Neural progenitor cell (in vitro differentiated cells): ENCODE measurements at regions not wholly inside any gene's neighbourhood (a gene's known extent, or its start where the extent isn't known, plus 50 kb on each side); places are given as distances from the start of the nearest gene placed in this dataset.
A peak's percentile ranks its signal among the peaks of the same experiment; 100 is the strongest.

ENCODE experiments used
- DNase-seq: peaks from one replicate; pipeline ENCODE4 v3.0.0-alpha.2; 2016; ENCODE audit warnings: low spot score
- H2AFZ ChIP-seq: fragments of 200-600 bp; sonication (generic); replicated peaks from 2 replicates; pipeline ENCODE4 v1.6.1; 2016; ENCODE audit warnings: antibody characterized with exemption
- H3F3A ChIP-seq: fragments of 200-600 bp; sonication (generic); 2 replicates; pipeline ENCODE4 v1.6.1; 2016; ENCODE audit warnings: antibody characterized with exemption, low read depth
- H3K27ac ChIP-seq: fragments of 200-600 bp; sonication (generic); 2 replicates; pipeline ENCODE4 v1.5.1; 2016; ENCODE audit warnings: mild to moderate bottlenecking
- H3K27me3 ChIP-seq: fragments of 200-600 bp; sonication (generic); 2 replicates; pipeline ENCODE4 v1.6.1; 2016; ENCODE audit warnings: mild to moderate bottlenecking, moderate library complexity
- H3K36me3 ChIP-seq: fragments of 200-600 bp; sonication (generic); 2 replicates; pipeline ENCODE4 v1.5.1; 2016
- H3K4me1 ChIP-seq: fragments of 200-600 bp; sonication (generic); 2 replicates; pipeline ENCODE4 v1.6.1; 2016; ENCODE audit warnings: mixed run types
- H3K4me2 ChIP-seq: fragments of 200-600 bp; sonication (generic); 2 replicates; pipeline ENCODE4 v1.6.1; 2016
- H3K4me3 ChIP-seq: fragments of 200-600 bp; sonication (generic); 2 replicates; pipeline ENCODE4 v1.5.1; 2016
- H3K79me2 ChIP-seq: fragments of 200-600 bp; sonication (generic); 2 replicates; pipeline ENCODE4 v1.6.1; 2016; ENCODE audit warnings: low read depth
- H3K9ac ChIP-seq: fragments of 200-600 bp; sonication (generic); 2 replicates; pipeline ENCODE4 v1.6.1; 2016
- H3K9me3 ChIP-seq: fragments of 200-600 bp; sonication (generic); 2 replicates; pipeline ENCODE4 v1.5.1; 2016; ENCODE audit warnings: low read depth
- H4K20me1 ChIP-seq: fragments of 200-600 bp; sonication (generic); 2 replicates; pipeline ENCODE4 v1.6.1; 2016; ENCODE audit warnings: low read depth
- H3K27ac Mint-ChIP-seq: 3 replicates; pipeline ENCODE4 v1.8.0; 2021; ENCODE audit warnings: mixed read lengths
- H3K27me3 Mint-ChIP-seq: 2 replicates; pipeline ENCODE4 v1.8.0; 2022; ENCODE audit warnings: low read depth, mild to moderate bottlenecking, inconsistent platforms, moderate library complexity, mixed read lengths; ENCODE audit not compliant: insufficient read depth
- H3K36me3 Mint-ChIP-seq: 3 replicates; pipeline ENCODE4 v1.8.0; 2021; ENCODE audit warnings: mixed read lengths
- H3K4me1 Mint-ChIP-seq: 3 replicates; pipeline ENCODE4 v1.8.0; 2021; ENCODE audit warnings: mixed read lengths
- H3K4me3 Mint-ChIP-seq: 3 replicates; pipeline ENCODE4 v1.8.0; 2021; ENCODE audit warnings: mild to moderate bottlenecking, moderate library complexity, mixed read lengths
- H3K9me3 Mint-ChIP-seq: 3 replicates; pipeline ENCODE4 v1.8.0; 2020; ENCODE audit warnings: mixed read lengths
- CTCF ChIP-seq: fragments of 200-600 bp; sonication (generic); IDR thresholded peaks from 2 replicates; pipeline ENCODE4 v1.5.1; 2017; ENCODE audit warnings: antibody characterized with exemption, mild to moderate bottlenecking
- EZH2 ChIP-seq: fragments of 200-600 bp; sonication (generic); IDR thresholded peaks from 2 replicates; pipeline ENCODE4 v1.6.1; 2017; ENCODE audit warnings: antibody characterized with exemption, mild to moderate bottlenecking, moderate library complexity
- EZH2phosphoT487 ChIP-seq: fragments of 200-600 bp; sonication (generic); IDR thresholded peaks from 2 replicates; pipeline ENCODE4 v1.6.1; 2017; ENCODE audit warnings: antibody characterized with exemption

- H4K20me1 ChIP-seq = no peaks in the 10 kb centered on the region
- peaks cover 40% of the 10 kb centered on the region for H3K4me1 Mint-ChIP-seq
- peaks cover 4% of the 10 kb centered on the region for H3F3A ChIP-seq
- H3K27me3 ChIP-seq = no peaks in the 10 kb centered on the region
- H3K4me1 ChIP-seq = peaks cover 13% of the 10 kb centered on the region
- H3K4me3 Mint-ChIP-seq = no peak overlapping the region
- H3K36me3 Mint-ChIP-seq = no peaks in the 10 kb centered on the region
- H3K79me2 ChIP-seq = no peaks in the 10 kb centered on the region
- H3K9me3 Mint-ChIP-seq = no peaks in the 10 kb centered on the region
- no peak overlapping the region for H3K4me2 ChIP-seq
- DNase-seq = no peak
- peaks cover 3% of the 10 kb centered on the region for H3K27me3 Mint-ChIP-seq
- H3K9ac ChIP-seq = no peak overlapping the region
- H3K27ac Mint-ChIP-seq = peak overlapping the region; percentile 92
- H2AFZ ChIP-seq = peak overlapping the region; percentile 46
- no peak overlapping the region for H3K27ac ChIP-seq
- H3K9me3 ChIP-seq = no peaks in the 10 kb centered on the region
- H3K4me3 ChIP-seq = no peak overlapping the region
- no peak for TF ChIP-seq EZH2
- no peak for TF ChIP-seq EZH2phosphoT487
- no peak for TF ChIP-seq CTCF
- H3K36me3 ChIP-seq = no peaks in the 10 kb centered on the region
Measured at GRCh38 chr13:47835470-47836228, 165.4 kb downstream of the SUCLA2 start.

- no peak overlapping the region for H3K4me2 ChIP-seq
- DNase-seq = no peak
- no peaks in the 10 kb centered on the region for H3K36me3 ChIP-seq
- H3K79me2 ChIP-seq = no peaks in the 10 kb centered on the region
- H3K4me3 ChIP-seq = no peak overlapping the region
- no peak overlapping the region for H3K27ac ChIP-seq
- Mint-ChIP-seq H3K27ac (no peak overlapping the region), H3K36me3 (no peaks in the 10 kb centered on the region), H3K4me1 (peaks cover 37% of the 10 kb centered on the region), H3K9me3 (no peaks in the 10 kb centered on the region), H3K4me3 (no peak overlapping the region), H3K27me3 (no peaks in the 10 kb centered on the region)
- TF ChIP-seq EZH2phosphoT487 (no peak), CTCF (peak; percentile 18)
- peaks cover 17% of the 10 kb centered on the region for H3K4me1 ChIP-seq
- peaks cover 4% of the 10 kb centered on the region for H3F3A ChIP-seq
- no peak overlapping the region for H2AFZ ChIP-seq
- H3K27me3 ChIP-seq = no peaks in the 10 kb centered on the region
- H4K20me1 ChIP-seq = no peaks in the 10 kb centered on the region
- no peaks in the 10 kb centered on the region for H3K9me3 ChIP-seq
- no peak overlapping the region for H3K9ac ChIP-seq
Measured at GRCh38 chr13:47832458-47832972, 168.6 kb downstream of the SUCLA2 start.

GRCh38 chr13:47831265-47831664 is 169.8 kb downstream of the SUCLA2 start:
- H3K27me3 Mint-ChIP-seq = no peaks in the 10 kb centered on the region
- H2AFZ ChIP-seq = peak overlapping the region; percentile 57
- TF ChIP-seq EZH2phosphoT487 = no peak
- peaks cover 11% of the 10 kb centered on the region for H3K4me1 ChIP-seq
- no peak overlapping the region for H3K4me3 ChIP-seq
- no peak overlapping the region for H3K4me2 ChIP-seq
- H3K9me3 ChIP-seq = no peaks in the 10 kb centered on the region
- H3K4me1 Mint-ChIP-seq = peaks cover 25% of the 10 kb centered on the region
- no peaks in the 10 kb centered on the region for H3K36me3 Mint-ChIP-seq
- no peaks in the 10 kb centered on the region for H4K20me1 ChIP-seq
- H3K79me2 ChIP-seq = no peaks in the 10 kb centered on the region
- no peaks in the 10 kb centered on the region for H3K27me3 ChIP-seq
- no peak for DNase-seq
- H3K27ac ChIP-seq = no peak overlapping the region
- no peak overlapping the region for H3K4me3 Mint-ChIP-seq
- H3K9ac ChIP-seq = no peak overlapping the region
- H3K27ac Mint-ChIP-seq = no peak overlapping the region
- no peaks in the 10 kb centered on the region for H3F3A ChIP-seq
- H3K9me3 Mint-ChIP-seq = no peaks in the 10 kb centered on the region
- no peaks in the 10 kb centered on the region for H3K36me3 ChIP-seq

GRCh38 chr13:47829690-47830089 is 171.4 kb downstream of the SUCLA2 start:
- no peaks in the 10 kb centered on the region for H3K27me3 ChIP-seq
- H4K20me1 ChIP-seq = no peaks in the 10 kb centered on the region
- no peak overlapping the region for H3K4me3 ChIP-seq
- no peaks in the 10 kb centered on the region for H3K36me3 Mint-ChIP-seq
- H3K36me3 ChIP-seq = no peaks in the 10 kb centered on the region
- no peak overlapping the region for H3K4me3 Mint-ChIP-seq
- H3K9ac ChIP-seq = no peak overlapping the region
- H3K9me3 ChIP-seq = no peaks in the 10 kb centered on the region
- H3K4me2 ChIP-seq = no peak overlapping the region
- H3F3A ChIP-seq = no peaks in the 10 kb centered on the region
- peaks cover 12% of the 10 kb centered on the region for H3K4me1 Mint-ChIP-seq
- peaks cover 11% of the 10 kb centered on the region for H3K4me1 ChIP-seq
- no peaks in the 10 kb centered on the region for H3K27me3 Mint-ChIP-seq
- H3K79me2 ChIP-seq = no peaks in the 10 kb centered on the region
- TF ChIP-seq CTCF (no peak), EZH2phosphoT487 (no peak)
- DNase-seq = no peak
- H2AFZ ChIP-seq = no peak overlapping the region
- H3K9me3 Mint-ChIP-seq = peaks cover 9% of the 10 kb centered on the region
- H3K27ac ChIP-seq = no peak overlapping the region
- H3K27ac Mint-ChIP-seq = no peak overlapping the region
